ENCODE measurements at regions not wholly inside any gene's neighbourhood (a gene's known extent, or its start where the extent isn't known, plus 50 kb on each side); places are given as distances from the start of the nearest gene placed in this dataset.

DNA sequence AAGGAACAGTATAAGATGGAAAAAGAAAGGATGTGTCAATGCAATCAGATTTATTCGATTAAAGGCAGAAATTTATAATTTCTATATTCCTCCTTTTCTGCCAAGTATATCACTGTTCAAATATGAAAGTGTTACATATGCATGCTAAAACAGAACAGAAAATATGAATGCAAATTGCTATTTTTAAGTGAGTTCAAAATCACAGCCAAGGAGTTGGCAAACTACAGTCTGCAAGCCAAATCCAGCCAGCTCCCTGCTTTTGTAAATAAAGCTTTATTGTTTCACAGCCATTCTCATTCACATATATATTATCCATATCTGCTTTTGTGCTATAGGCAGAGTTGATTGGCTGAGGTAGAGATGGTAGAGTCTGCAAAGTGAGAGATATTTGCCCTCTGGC is 747.2 kb downstream of the ANKRD7 start:
- Mint-ChIP-seq H3K27me3 (ENCODE audit: unreplicated experiment) (peaks cover 3% of the 10 kb centered on the region), H3K36me3 (ENCODE audit: unreplicated experiment) (no peaks in the 10 kb centered on the region), H3K4me1 (ENCODE audit: unreplicated experiment) (no peaks in the 10 kb centered on the region), H3K27ac (ENCODE audit: unreplicated experiment) (no peak overlapping the region), H3K9me3 (ENCODE audit: unreplicated experiment) (no peaks in the 10 kb centered on the region), H3K4me3 (ENCODE audit: unreplicated experiment) (no peak overlapping the region)
- TF ChIP-seq, protein P1, sequence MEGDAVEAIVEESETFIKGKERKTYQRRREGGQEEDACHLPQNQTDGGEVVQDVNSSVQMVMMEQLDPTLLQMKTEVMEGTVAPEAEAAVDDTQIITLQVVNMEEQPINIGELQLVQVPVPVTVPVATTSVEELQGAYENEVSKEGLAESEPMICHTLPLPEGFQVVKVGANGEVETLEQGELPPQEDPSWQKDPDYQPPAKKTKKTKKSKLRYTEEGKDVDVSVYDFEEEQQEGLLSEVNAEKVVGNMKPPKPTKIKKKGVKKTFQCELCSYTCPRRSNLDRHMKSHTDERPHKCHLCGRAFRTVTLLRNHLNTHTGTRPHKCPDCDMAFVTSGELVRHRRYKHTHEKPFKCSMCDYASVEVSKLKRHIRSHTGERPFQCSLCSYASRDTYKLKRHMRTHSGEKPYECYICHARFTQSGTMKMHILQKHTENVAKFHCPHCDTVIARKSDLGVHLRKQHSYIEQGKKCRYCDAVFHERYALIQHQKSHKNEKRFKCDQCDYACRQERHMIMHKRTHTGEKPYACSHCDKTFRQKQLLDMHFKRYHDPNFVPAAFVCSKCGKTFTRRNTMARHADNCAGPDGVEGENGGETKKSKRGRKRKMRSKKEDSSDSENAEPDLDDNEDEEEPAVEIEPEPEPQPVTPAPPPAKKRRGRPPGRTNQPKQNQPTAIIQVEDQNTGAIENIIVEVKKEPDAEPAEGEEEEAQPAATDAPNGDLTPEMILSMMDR (IDR thresholded peaks at IDR 0.05), result no peak
- DNase-seq (ENCODE audit: extremely low spot score, unreplicated experiment), result no peak

DNA sequence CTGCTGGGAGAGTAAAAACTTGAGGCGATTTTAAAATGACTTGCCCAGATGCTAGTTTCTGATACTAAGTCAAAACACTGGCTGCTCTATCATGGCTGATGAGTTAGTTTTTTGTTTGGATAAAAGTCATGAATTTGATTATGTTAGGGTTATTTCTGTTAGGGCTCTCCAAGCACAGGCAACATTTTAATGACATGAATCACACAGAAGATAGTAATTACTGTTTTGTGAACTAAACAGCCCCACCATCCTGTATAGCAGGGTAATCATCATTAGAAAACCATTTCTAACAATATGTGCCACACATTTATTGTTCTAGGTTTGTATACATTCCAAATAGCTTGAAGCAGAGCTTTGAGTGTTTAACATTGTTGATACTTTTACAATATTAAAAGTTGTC is 750.3 kb downstream of the ANKRD7 start:
- no peak overlapping the region for H3K27ac Mint-ChIP-seq (ENCODE audit: unreplicated experiment)
- no peaks in the 10 kb centered on the region for H3K9me3 Mint-ChIP-seq (ENCODE audit: unreplicated experiment)
- no peak for DNase-seq (ENCODE audit: extremely low spot score, unreplicated experiment)
- peaks cover 3% of the 10 kb centered on the region for H3K27me3 Mint-ChIP-seq (ENCODE audit: unreplicated experiment)
- TF ChIP-seq, protein P1 (IDR thresholded peaks at IDR 0.05), result no peak
- no peak overlapping the region for H3K4me3 Mint-ChIP-seq (ENCODE audit: unreplicated experiment)
- no peaks in the 10 kb centered on the region for H3K36me3 Mint-ChIP-seq (ENCODE audit: unreplicated experiment)
- no peaks in the 10 kb centered on the region for H3K4me1 Mint-ChIP-seq (ENCODE audit: unreplicated experiment)

DNA sequence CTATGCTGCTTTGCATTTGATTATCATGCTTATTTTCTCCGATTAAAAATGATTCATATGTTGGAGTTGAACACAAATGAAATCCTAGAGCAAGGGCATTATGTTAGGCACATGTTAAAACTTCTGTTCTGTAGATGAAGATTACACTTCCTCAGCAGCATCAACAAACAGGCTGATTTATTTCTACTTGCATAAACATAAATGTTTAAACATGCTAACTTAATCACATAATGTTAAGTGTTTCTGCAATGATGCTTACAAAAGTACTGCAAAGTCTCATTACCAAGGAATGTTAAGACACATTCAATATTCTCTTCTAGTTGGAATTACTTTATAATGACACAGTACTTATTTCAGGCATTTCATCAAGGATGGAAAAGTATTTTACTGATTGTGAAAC is 770.8 kb downstream of the ANKRD7 start:
- H3K36me3 Mint-ChIP-seq (ENCODE audit: unreplicated experiment), result no peaks in the 10 kb centered on the region
- no peaks in the 10 kb centered on the region for H3K4me1 Mint-ChIP-seq (ENCODE audit: unreplicated experiment)
- H3K4me3 Mint-ChIP-seq (ENCODE audit: unreplicated experiment), result no peak overlapping the region
- no peak overlapping the region for H3K27ac Mint-ChIP-seq (ENCODE audit: unreplicated experiment)
- no peak for DNase-seq (ENCODE audit: extremely low spot score, unreplicated experiment)
- H3K9me3 Mint-ChIP-seq (ENCODE audit: unreplicated experiment), result no peaks in the 10 kb centered on the region
- TF ChIP-seq, protein P1 (IDR thresholded peaks at IDR 0.05), result no peak
- no peaks in the 10 kb centered on the region for H3K27me3 Mint-ChIP-seq (ENCODE audit: unreplicated experiment)

DNA sequence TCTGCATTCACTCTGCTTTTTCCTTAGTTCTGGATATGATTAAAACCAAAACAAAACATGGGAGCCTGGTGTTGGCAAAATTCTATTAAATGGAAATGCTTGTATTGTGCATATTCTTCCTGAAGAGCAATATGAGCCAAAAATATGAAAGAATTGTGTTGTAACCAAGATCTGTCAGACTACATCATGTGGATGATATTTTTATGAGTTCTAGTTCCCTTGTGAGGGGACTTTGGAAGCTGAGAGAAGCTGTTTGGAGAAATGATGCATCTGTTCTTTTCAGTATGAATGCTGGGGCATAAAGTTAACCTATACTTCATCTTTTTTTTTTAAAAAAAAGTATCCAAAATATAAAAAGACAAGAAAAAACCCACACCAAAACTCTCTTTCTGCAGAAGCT is 782.7 kb downstream of the ANKRD7 start:
- Mint-ChIP-seq H3K36me3 (ENCODE audit: unreplicated experiment) (no peaks in the 10 kb centered on the region), H3K27ac (ENCODE audit: unreplicated experiment) (no peak overlapping the region), H3K9me3 (ENCODE audit: unreplicated experiment) (no peaks in the 10 kb centered on the region), H3K4me1 (ENCODE audit: unreplicated experiment) (no peaks in the 10 kb centered on the region), H3K4me3 (ENCODE audit: unreplicated experiment) (no peak overlapping the region), H3K27me3 (ENCODE audit: unreplicated experiment) (no peaks in the 10 kb centered on the region)
- no peak for DNase-seq (ENCODE audit: extremely low spot score, unreplicated experiment)
- TF ChIP-seq, protein P1 (IDR thresholded peaks at IDR 0.05), result no peak

DNA sequence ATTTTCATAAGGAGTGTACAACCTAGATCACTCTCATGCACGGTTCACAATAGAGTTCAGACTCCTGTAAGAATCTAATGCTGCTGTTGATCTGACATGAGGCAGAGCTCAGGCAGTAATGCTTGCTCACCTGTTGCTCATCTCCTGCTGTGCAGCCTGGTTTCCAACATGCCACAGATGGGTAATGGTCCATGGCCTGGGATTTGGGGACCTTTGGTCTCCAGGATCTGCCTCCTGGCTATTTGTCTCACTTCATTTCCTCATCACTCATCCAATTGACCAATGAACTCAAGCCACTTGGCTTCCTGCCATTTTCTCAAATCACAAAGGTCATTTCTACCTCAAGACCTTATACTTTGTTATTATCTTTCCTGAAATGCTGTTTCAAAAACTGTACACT is 786.1 kb downstream of the ANKRD7 start:
- H3K27me3 Mint-ChIP-seq (ENCODE audit: unreplicated experiment), result no peaks in the 10 kb centered on the region
- no peak for DNase-seq (ENCODE audit: extremely low spot score, unreplicated experiment)
- H3K36me3 Mint-ChIP-seq (ENCODE audit: unreplicated experiment), result no peaks in the 10 kb centered on the region
- no peaks in the 10 kb centered on the region for H3K9me3 Mint-ChIP-seq (ENCODE audit: unreplicated experiment)
- no peaks in the 10 kb centered on the region for H3K4me1 Mint-ChIP-seq (ENCODE audit: unreplicated experiment)
- TF ChIP-seq, protein P1 (IDR thresholded peaks at IDR 0.05), result no peak
- no peak overlapping the region for H3K27ac Mint-ChIP-seq (ENCODE audit: unreplicated experiment)
- H3K4me3 Mint-ChIP-seq (ENCODE audit: unreplicated experiment), result no peak overlapping the region
